ENCODE measurements at regions not wholly inside any gene's neighbourhood (a gene's known extent, or its start where the extent isn't known, plus 50 kb on each side); places are given as distances from the start of the nearest gene placed in this dataset.

DNA sequence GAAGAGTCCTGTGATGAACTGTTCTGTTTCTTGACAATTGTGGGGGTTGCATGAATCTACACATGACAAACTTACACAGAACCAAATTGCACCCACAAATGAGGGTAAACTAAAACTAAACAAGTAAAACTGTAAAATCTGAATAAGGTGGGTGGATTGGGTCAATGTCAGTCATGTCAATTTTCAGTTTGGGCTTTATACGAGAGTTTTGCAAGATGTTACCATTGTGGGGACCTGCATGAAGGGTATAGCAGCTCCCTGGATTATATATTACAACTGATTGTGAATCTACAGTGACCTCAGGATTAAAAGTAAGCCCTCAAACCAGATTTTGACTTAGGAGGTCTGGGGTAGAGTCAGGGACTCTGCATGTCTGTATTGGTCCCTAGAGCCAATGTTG, 101.5 kb upstream of the LHX5 start:
- 92 to 95% methylated on average over 1 of the region's 1 CpG for WGBS, 2 donors
- DNase-seq (ENCODE audit: low spot score in 2 of 2): no peak
- Histone ChIP-seq H3K4me3 (no peak overlapping the region), H3K9me3 (peaks cover 0 to 16% (median 0%) of the 10 kb centered on the region in 4 donors), H3K27me3 (no peaks in the 10 kb centered on the region), H3K27ac (no peak overlapping the region), H3K4me1 (no peaks in the 10 kb centered on the region), H3K36me3 (no peaks in the 10 kb centered on the region)
- no peak for TF ChIP-seq POLR2A (IDR thresholded peaks at IDR 0.05)
- TF ChIP-seq EP300 (IDR thresholded peaks at IDR 0.05): no peak
- no peak for TF ChIP-seq CTCF (IDR thresholded peaks at IDR 0.05)

- Histone ChIP-seq H3K4me1 (no peaks in the 10 kb centered on the region), H3K9me3 (peaks cover 0 to 16% (median 0%) of the 10 kb centered on the region in 4 donors), H3K27ac (no peak overlapping the region), H3K36me3 (no peaks in the 10 kb centered on the region), H3K4me3 (no peak overlapping the region), H3K27me3 (no peaks in the 10 kb centered on the region)
- DNase-seq (ENCODE audit: low spot score in 2 of 2): no peak
- TF ChIP-seq EP300 (IDR thresholded peaks at IDR 0.05) (no peak), CTCF (IDR thresholded peaks at IDR 0.05) (no peak), POLR2A (IDR thresholded peaks at IDR 0.05) (no peak)
- 70 to 77% methylated on average over 3 of the region's 3 CpGs for WGBS, 2 donors
These were observed 100.0 kb upstream of the LHX5 start for GRCh38 chr12:113571713-113572112.

DNA sequence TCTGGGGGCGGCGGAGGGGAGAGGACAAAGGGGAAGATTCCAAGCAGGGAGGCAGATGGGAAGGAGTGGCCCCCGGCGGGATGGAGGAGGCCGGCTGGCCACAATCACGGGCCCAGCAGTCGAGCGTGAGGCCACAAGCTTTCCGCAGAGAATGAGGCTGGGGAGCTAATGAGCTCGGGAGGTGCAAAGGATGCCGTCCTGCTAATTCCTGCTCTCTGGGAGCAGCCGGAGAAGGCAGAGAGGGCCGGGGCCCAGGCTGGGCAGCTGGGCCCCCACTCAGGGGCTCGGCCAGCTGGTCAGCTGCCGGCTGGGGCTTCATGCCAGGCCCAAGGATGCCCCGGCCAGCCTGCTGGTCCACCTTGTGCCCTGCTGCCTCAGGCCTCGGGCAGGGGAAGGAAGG, 98.1 kb upstream of the LHX5 start:
- Histone ChIP-seq H3K36me3 (no peaks in the 10 kb centered on the region), H3K4me3 (no peak overlapping the region), H3K27ac (no peak overlapping the region), H3K27me3 (peaks cover 0 to 3% of the 10 kb centered on the region in 2 donors), H3K4me1 (no peaks in the 10 kb centered on the region), H3K9me3 (peaks cover 0 to 24% (median 0%) of the 10 kb centered on the region in 4 donors)
- no peak for TF ChIP-seq POLR2A (IDR thresholded peaks at IDR 0.05)
- TF ChIP-seq EP300 (IDR thresholded peaks at IDR 0.05): no peak
- TF ChIP-seq CTCF (IDR thresholded peaks at IDR 0.05): no peak
- no peak for DNase-seq (ENCODE audit: low spot score in 2 of 2)
- WGBS, 2 donors: 48% methylated on average over 15 to 17 of the region's 17 CpGs

GRCh38 chr12:113568021-113568420, 96.3 kb upstream of the LHX5 start:
- Histone ChIP-seq H3K4me1 (no peaks in the 10 kb centered on the region), H3K36me3 (no peaks in the 10 kb centered on the region), H3K9me3 (peaks cover 0 to 24% (median 0%) of the 10 kb centered on the region in 4 donors), H3K27ac (no peak overlapping the region), H3K4me3 (no peak overlapping the region), H3K27me3 (peaks cover 0 to 3% of the 10 kb centered on the region in 2 donors)
- TF ChIP-seq CTCF (IDR thresholded peaks at IDR 0.05) (no peak), POLR2A (IDR thresholded peaks at IDR 0.05) (no peak), EP300 (IDR thresholded peaks at IDR 0.05) (no peak)
- WGBS, 2 donors: 71 to 76% methylated on average over 2 of the region's 2 CpGs
- no peak for DNase-seq (ENCODE audit: low spot score in 2 of 2)

DNA sequence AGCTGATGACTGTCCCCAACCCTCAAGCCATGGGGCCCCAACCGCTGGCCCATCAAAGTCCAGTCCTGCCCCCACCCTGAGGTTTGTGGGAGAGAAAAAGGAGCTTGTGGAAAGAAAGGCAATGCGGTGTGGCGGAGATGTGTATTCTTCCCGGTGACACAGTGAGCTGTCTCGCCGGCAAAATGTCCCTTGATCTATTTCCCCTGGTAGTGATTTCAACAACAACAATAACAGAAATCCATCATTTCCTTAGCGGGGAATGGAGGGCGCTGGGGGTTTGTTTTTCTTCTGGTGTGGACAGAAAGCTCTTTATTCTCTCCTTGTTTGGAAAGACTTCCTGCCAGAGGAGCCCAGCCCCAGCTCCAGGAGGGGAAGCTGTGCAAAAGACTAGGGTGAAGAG, 93.7 kb upstream of the LHX5 start:
- no peak overlapping the region for H3K4me3 ChIP-seq
- H3K27me3 ChIP-seq: peaks cover 0 to 3% of the 10 kb centered on the region in 2 donors
- DNase-seq (ENCODE audit: low spot score in 2 of 2): no peak
- H3K36me3 ChIP-seq: no peaks in the 10 kb centered on the region
- peaks cover 0 to 18% (median 0%) of the 10 kb centered on the region in 4 donors for H3K9me3 ChIP-seq
- 24 to 29% methylated on average over 8 of the region's 8 CpGs for WGBS, 2 donors
- no peak overlapping the region for H3K27ac ChIP-seq
- no peaks in the 10 kb centered on the region for H3K4me1 ChIP-seq
- TF ChIP-seq CTCF (IDR thresholded peaks at IDR 0.05): no peak
- no peak for TF ChIP-seq POLR2A (IDR thresholded peaks at IDR 0.05)
- no peak for TF ChIP-seq EP300 (IDR thresholded peaks at IDR 0.05)
